ENCODE measurements at regions not wholly inside any gene's neighbourhood (a gene's known extent, or its start where the extent isn't known, plus 50 kb on each side); places are given as distances from the start of the nearest gene placed in this dataset.
"Not testable (repeated sequence)": the region's sequence is repeated elsewhere in the genome, so short reads cannot be mapped to it uniquely, and the experiment has no call there.

GRCh38 chr3:166444336-166444735 is 607.1 kb upstream of the BCHE start:
- TF ChIP-seq, protein P1, sequence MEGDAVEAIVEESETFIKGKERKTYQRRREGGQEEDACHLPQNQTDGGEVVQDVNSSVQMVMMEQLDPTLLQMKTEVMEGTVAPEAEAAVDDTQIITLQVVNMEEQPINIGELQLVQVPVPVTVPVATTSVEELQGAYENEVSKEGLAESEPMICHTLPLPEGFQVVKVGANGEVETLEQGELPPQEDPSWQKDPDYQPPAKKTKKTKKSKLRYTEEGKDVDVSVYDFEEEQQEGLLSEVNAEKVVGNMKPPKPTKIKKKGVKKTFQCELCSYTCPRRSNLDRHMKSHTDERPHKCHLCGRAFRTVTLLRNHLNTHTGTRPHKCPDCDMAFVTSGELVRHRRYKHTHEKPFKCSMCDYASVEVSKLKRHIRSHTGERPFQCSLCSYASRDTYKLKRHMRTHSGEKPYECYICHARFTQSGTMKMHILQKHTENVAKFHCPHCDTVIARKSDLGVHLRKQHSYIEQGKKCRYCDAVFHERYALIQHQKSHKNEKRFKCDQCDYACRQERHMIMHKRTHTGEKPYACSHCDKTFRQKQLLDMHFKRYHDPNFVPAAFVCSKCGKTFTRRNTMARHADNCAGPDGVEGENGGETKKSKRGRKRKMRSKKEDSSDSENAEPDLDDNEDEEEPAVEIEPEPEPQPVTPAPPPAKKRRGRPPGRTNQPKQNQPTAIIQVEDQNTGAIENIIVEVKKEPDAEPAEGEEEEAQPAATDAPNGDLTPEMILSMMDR (IDR thresholded peaks at IDR 0.05; ENCODE audit: control insufficient read depth, extremely low read depth, insufficient read depth): no peak
- no peak for DNase-seq (ENCODE audit: low read depth)
- no peak overlapping the region for H3K4me3 ChIP-seq (ENCODE audit: low read depth, low read length)

GRCh38 chr3:166435469-166436057 is 598.3 kb upstream of the BCHE start:
- H3K4me3 ChIP-seq (ENCODE audit: low read depth, low read length): no peak overlapping the region
- TF ChIP-seq, protein P1 (IDR thresholded peaks at IDR 0.05; ENCODE audit: control insufficient read depth, extremely low read depth, insufficient read depth): no peak
- DNase-seq (ENCODE audit: low read depth): no peak

GRCh38 chr3:166433060-166433459 is 595.8 kb upstream of the BCHE start:
- DNase-seq (ENCODE audit: low read depth): no peak
- H3K4me3 ChIP-seq (ENCODE audit: low read depth, low read length): no peak overlapping the region
- TF ChIP-seq, protein P1 (IDR thresholded peaks at IDR 0.05; ENCODE audit: control insufficient read depth, extremely low read depth, insufficient read depth): no peak

GRCh38 chr3:166425900-166426611 is 588.8 kb upstream of the BCHE start:
- TF ChIP-seq, protein P1 (IDR thresholded peaks at IDR 0.05; ENCODE audit: control insufficient read depth, extremely low read depth, insufficient read depth): no peak
- DNase-seq (ENCODE audit: low read depth): no peak
- no peak overlapping the region for H3K4me3 ChIP-seq (ENCODE audit: low read depth, low read length)

DNA sequence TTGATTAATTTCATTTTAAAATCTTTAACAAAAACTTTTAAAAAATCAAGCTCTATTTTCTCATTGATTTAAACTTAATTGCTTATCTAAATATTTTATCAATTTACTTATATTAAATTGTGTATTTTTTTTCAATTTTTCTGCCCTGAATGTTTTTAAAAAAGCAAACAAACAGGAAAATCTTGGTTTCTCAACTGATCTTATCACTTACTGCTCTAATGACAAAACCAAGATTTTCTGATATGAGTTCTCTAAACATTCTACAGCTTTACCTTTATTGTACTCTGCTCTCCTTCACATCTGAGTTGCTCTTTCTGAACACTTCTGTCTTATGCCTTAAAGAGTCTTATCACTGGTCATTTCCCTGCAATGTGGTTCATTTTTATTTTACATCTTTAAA is 587.8 kb upstream of the BCHE start:
- TF ChIP-seq, protein P1 (IDR thresholded peaks at IDR 0.05; ENCODE audit: control insufficient read depth, extremely low read depth, insufficient read depth): no peak
- DNase-seq (ENCODE audit: low read depth): no peak
- no peak overlapping the region for H3K4me3 ChIP-seq (ENCODE audit: low read depth, low read length)

GRCh38 chr3:166423824-166424513 is 586.7 kb upstream of the BCHE start:
- not testable (repeated sequence) for DNase-seq (ENCODE audit: low read depth)

DNA sequence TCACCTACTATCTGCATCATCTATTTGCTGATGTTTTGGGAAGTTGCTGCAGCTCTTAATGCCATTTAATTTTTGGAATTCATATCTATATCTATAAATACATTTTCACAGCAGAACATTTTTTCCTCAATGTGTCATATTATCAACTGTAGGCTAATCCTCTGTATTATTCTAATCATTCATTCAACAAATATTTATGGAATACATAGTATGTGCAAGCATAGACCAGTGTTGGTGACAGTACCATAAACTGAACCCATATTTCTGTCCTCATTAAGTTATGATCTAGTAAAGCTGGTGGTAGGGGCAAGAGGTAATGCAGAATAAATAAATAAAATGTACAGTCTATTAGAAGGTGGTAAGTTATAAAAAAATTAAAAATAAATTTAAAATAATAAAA is 585.3 kb upstream of the BCHE start:
- no peak for DNase-seq (ENCODE audit: low read depth)

More at GRCh38 chr3:166423824-166424513, 586.7 kb upstream of the BCHE start:
- not testable (repeated sequence) for H3K4me3 ChIP-seq (ENCODE audit: low read depth, low read length)

More for the DNA sequence above, 585.3 kb upstream of the BCHE start:
- H3K4me3 ChIP-seq (ENCODE audit: low read depth, low read length): no peak overlapping the region
- TF ChIP-seq, protein P1 (IDR thresholded peaks at IDR 0.05; ENCODE audit: control insufficient read depth, extremely low read depth, insufficient read depth): no peak
